ENCODE measurements at regions not wholly inside any gene's neighbourhood (a gene's known extent, or its start where the extent isn't known, plus 50 kb on each side); places are given as distances from the start of the nearest gene placed in this dataset.

GRCh38 chr9:87234854-87235253 is 262.8 kb upstream of the DAPK1 start:
- FAIRE-seq (no peak), DNase-seq (ENCODE audit: insufficient read length, low spot score) (no peak)
- TF ChIP-seq, protein P1, sequence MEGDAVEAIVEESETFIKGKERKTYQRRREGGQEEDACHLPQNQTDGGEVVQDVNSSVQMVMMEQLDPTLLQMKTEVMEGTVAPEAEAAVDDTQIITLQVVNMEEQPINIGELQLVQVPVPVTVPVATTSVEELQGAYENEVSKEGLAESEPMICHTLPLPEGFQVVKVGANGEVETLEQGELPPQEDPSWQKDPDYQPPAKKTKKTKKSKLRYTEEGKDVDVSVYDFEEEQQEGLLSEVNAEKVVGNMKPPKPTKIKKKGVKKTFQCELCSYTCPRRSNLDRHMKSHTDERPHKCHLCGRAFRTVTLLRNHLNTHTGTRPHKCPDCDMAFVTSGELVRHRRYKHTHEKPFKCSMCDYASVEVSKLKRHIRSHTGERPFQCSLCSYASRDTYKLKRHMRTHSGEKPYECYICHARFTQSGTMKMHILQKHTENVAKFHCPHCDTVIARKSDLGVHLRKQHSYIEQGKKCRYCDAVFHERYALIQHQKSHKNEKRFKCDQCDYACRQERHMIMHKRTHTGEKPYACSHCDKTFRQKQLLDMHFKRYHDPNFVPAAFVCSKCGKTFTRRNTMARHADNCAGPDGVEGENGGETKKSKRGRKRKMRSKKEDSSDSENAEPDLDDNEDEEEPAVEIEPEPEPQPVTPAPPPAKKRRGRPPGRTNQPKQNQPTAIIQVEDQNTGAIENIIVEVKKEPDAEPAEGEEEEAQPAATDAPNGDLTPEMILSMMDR (IDR thresholded peaks at IDR 0.05; ENCODE audit: insufficient read depth, missing control alignments), result no peak

DNA sequence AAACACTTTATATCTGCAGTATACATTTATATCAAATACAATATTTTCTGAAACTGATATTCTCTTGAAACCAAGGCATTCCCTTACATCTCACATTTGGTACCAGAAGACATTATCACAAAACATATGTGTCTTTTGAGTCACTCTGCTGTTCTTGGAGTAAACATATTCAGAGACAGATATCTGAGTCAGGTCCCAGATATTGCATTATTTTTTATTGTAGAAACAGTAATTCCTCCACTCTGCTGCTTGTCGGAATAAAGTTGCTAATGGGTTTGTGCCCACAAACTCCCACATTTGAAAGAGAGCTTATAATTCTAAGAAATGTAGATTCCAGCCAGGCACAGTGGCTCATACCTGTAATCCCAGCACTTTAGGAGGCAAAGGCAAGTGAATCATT is 261.1 kb upstream of the DAPK1 start:
- TF ChIP-seq, protein P1 (IDR thresholded peaks at IDR 0.05; ENCODE audit: insufficient read depth, missing control alignments), result no peak
- no peak for FAIRE-seq
- DNase-seq (ENCODE audit: insufficient read length, low spot score), result no peak

- DNase-seq (ENCODE audit: insufficient read length, low spot score) (no peak), FAIRE-seq (no peak)
- TF ChIP-seq, protein P1 (IDR thresholded peaks at IDR 0.05; ENCODE audit: insufficient read depth, missing control alignments), result no peak
These were observed 260.3 kb upstream of the DAPK1 start for GRCh38 chr9:87237336-87237735.

- FAIRE-seq (no peak), DNase-seq (ENCODE audit: insufficient read length, low spot score) (no peak)
- TF ChIP-seq, protein P1 (IDR thresholded peaks at IDR 0.05; ENCODE audit: insufficient read depth, missing control alignments), result no peak
These were observed 259.1 kb upstream of the DAPK1 start for GRCh38 chr9:87238545-87238944.

DNA sequence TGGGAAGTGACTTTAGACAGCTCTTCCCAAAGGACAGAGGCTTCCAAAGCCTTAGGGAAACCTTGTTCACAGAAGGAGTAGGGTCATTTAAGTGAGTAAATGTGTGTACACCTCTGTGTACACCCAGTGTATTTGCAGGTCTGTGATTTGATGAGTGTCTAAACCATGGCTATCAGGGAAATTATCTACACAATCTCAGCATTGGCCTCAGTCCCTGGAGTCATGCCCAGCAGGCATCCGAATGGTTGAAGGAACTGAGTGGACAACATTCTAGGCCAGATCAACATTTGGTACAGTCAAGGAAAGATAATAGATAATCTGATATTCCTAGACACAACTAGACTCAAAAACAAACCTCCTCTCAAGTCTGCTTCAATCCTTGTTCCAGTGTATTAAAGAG is 258.4 kb upstream of the DAPK1 start:
- FAIRE-seq (no peak), DNase-seq (ENCODE audit: insufficient read length, low spot score) (no peak)
- TF ChIP-seq, protein P1 (IDR thresholded peaks at IDR 0.05; ENCODE audit: insufficient read depth, missing control alignments), result no peak

DNA sequence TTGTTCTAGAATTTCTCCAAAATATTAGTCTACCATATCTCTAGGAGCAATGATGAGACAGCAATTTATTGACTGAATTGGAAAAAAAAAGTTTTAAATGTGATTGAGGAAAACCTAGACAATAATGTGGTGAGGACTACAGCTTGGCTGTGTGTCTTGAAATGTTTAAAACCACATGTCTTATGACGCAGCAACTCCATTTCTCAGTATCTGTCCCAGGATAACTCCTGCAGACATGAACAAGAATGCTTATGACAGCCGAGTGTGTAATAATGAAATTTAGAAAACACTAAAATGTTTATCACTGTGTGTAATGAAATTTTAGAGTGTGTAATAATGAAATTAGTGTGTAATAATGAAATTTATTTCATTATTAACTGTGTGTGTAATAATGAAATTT is 254.1 kb upstream of the DAPK1 start:
- FAIRE-seq, result no peak

GRCh38 chr9:87245271-87245670 is 252.4 kb upstream of the DAPK1 start:
- DNase-seq (ENCODE audit: insufficient read length, low spot score) (no peak), FAIRE-seq (no peak)
- TF ChIP-seq, protein P1 (IDR thresholded peaks at IDR 0.05; ENCODE audit: insufficient read depth, missing control alignments), result no peak

More for the DNA sequence above, 254.1 kb upstream of the DAPK1 start:
- no peak for DNase-seq (ENCODE audit: insufficient read length, low spot score)
- TF ChIP-seq, protein P1 (IDR thresholded peaks at IDR 0.05; ENCODE audit: insufficient read depth, missing control alignments), result no peak
